GM21737 (cell line): ENCODE measurements at regions not wholly inside any gene's neighbourhood (a gene's known extent, or its start where the extent isn't known, plus 50 kb on each side); places are given as distances from the start of the nearest gene placed in this dataset.
"Not testable (repeated sequence)": the region's sequence is repeated elsewhere in the genome, so short reads cannot be mapped to it uniquely, and the experiment has no call there.

Experiments
- ATAC-seq: cut with Tn5 transposase; IDR thresholded peaks from one replicate; pipeline ENCODE4 v1.9.1; 2021; ENCODE audit warnings: mild to moderate bottlenecking, moderate library complexity; ENCODE audit not compliant: unreplicated experiment

GRCh38 chr22:47329727-47330650 lies 567.5 kb downstream of the TBC1D22A start:
- no peak for ATAC-seq

DNA sequence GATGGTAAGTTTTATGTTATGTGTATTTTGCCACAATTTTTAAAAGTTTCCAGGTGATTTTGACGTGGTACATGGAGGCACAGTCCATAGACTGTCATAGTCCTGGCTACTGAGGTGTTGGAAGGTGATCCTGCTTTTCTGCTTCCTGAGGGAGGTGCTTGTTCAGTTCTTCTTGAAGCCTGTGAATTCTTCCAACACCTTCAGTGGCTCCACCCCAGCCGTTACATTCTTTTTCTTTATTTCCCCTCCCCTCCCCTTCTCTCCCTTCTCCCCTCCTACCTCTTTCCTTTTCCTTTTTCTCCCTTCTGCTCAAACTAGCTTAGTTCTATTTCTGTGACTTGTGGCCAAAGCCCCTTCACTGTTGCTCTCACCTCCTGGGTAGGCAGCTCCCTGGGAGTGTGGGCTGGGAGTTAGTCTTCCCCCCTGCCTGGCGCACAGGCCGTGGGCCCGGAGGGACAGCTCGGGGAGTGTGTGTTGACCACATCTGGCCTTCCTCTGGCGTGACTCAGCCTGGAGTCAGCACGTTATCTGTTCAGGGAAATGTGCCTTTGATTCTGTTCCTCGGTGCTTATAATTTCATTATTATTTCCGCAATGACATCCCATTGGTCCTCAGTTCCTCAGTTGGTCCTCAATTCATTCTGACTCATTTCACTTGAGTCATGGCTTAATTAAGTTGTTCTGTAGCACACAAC lies 566.2 kb downstream of the TBC1D22A start:
- ATAC-seq: no peak

DNA sequence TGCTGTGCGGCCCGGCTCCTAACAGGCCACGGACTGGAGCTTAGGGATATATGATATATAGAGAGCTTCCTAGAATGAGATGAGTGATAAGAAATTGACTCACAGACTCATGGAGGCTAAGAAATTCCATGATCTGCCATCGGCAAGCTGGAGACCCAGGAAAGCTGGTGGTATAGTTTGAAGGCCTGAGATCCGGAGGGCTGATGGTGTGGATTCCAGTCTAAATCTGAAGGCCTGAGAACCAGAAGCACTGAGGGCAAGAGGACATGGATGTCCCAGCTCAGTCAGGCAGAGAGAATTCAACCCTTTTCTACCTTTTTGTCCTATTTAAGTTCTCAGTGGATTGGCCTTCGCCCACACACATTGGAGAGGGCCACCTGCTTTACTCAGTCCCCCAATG lies 564.8 kb downstream of the TBC1D22A start:
- no peak for ATAC-seq

GRCh38 chr22:47325249-47325648 lies 562.8 kb downstream of the TBC1D22A start:
- no peak for ATAC-seq

- no peak for ATAC-seq
Observed at GRCh38 chr22:47324435-47324990, 562.1 kb downstream of the TBC1D22A start.

GRCh38 chr22:47323518-47323917 lies 561.1 kb downstream of the TBC1D22A start:
- no peak for ATAC-seq

- no peak for ATAC-seq
Observed at GRCh38 chr22:47322854-47323253, 560.4 kb downstream of the TBC1D22A start.

GRCh38 chr22:47320560-47320959 lies 558.1 kb downstream of the TBC1D22A start:
- no peak for ATAC-seq

GRCh38 chr22:47318041-47318737 lies 555.7 kb downstream of the TBC1D22A start:
- ATAC-seq: no peak

GRCh38 chr22:47315862-47316419 lies 553.5 kb downstream of the TBC1D22A start:
- no peak for ATAC-seq

DNA sequence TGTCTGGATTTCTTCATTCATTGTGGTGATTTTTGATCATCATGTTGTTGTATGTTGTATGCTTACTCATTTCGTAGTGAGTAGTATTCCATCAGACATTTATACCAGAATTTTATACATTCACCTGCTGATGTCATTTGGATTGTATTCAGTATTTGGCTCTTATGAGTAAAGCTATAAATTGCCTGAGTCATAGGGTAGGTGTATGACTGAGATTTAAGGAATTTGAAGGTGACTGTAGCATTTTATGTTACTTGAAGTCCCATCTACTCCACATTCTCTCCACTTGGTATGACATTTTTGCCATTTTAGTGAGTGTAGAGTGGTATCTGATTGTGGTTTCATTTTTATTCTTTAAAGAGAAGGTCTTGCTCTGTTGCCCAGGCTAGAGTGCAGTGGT lies 548.2 kb downstream of the TBC1D22A start:
- ATAC-seq: no peak

DNA sequence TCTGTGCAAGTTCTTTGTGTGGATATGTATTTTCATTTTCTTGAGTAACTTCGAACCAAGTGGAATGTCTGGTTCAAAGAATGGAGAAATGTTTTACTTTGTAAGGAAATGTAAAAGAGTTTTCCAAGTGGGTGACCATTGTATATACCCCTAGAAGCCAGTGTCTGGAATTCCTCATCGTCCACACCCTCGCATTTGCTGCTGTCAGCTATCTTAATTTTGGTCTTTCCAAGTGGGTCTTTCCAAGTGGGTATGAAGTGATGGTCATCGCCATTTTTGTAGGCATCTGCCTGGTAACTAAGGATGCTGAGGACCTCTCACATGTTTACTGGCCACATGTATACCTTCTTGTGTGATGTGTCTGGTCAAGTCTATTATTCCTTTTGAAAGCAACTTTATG lies 547.5 kb downstream of the TBC1D22A start:
- ATAC-seq: no peak

- no peak for ATAC-seq
Observed at GRCh38 chr22:47309476-47309875, 547.0 kb downstream of the TBC1D22A start.

DNA sequence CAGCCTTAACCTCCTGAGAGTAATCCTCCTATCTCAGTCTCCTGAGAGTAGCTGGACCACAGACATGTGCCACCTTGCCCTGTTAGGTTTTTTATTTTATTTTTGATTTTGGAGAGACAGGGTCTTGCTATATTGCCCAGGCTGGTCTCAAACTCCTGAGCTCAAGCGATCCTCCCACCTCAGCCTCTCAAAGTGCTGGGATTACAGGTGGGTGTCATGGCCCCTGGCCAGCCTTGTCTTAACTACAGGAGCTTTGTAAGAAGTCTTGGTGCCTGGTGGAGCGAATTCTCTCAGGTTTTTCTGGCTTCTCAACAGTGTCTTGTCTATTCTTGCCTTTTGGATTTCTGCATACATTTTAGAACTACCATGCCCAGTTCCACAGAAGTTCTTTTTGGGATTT lies 546.4 kb downstream of the TBC1D22A start:
- ATAC-seq: no peak

DNA sequence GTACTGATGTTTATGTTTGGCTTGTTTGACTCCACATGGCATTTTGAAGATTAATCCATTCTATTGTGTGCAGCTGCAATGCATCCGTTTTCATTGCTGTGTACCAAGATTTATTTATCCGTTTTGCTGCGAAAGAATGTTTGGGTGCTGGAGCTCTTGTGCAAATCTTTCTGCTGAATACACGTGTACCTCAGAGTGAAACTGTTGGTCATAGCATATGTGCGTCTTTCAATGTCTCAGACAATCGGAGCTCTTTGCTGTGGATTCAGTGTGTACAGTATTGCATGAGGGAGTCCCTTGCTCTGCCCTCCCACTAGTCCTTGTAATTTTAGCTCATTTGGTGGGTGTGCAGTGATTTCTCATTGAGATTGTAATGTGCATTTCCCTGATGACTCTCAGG lies 545.4 kb downstream of the TBC1D22A start:
- ATAC-seq: no peak

GRCh38 chr22:47307326-47307725 lies 544.9 kb downstream of the TBC1D22A start:
- no peak for ATAC-seq

DNA sequence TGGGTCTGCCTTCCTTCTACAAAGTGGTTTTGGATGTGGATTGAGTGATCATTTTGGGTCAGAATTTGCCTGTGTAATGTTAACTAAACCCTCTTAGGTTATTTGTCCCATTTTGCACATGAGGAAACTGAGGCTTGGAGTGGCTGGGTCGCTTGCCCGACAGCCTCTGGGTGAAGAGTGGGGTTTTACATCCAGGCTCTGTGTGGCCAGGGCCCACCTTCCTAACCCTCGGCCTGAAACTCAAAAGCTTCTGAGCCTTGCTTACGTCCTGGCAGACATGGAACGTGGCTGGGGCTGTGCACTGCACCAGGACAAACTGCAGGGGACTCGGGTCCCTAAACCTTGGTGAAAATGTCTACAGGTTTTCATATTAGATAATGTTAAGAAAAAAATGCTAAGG lies 542.4 kb downstream of the TBC1D22A start:
- no peak for ATAC-seq

DNA sequence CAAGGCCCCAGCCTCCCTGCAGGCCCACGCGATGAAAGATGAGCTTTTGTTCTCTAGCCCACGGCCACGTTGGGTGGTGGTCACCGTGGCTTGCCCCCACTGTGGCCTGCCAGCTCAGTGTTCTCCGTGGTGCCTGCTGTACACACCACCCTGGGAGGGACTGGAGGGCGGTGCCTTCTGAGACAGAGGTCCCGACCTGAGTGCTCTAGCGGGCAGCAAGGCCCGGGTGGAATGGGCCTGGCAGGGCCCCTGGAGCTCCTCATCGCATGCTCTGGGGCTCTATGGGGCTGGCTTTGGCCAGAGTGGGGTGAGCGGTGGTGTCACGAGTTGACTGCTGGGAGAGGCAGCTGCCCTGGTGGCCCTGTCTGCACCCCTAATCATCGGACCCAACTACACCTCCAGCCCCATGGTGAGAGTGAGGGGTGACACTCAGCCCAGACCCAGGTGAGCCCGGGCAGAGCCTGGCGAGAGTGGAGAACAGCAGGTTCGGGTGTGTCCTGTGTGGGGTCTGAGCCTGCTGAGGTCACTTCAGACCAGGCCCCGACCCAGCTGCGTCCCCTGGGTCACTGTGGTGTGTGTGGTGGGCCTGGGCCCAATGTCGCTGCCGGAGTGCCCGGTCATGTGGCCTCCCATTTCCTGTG lies 541.9 kb downstream of the TBC1D22A start:
- no peak for ATAC-seq

DNA sequence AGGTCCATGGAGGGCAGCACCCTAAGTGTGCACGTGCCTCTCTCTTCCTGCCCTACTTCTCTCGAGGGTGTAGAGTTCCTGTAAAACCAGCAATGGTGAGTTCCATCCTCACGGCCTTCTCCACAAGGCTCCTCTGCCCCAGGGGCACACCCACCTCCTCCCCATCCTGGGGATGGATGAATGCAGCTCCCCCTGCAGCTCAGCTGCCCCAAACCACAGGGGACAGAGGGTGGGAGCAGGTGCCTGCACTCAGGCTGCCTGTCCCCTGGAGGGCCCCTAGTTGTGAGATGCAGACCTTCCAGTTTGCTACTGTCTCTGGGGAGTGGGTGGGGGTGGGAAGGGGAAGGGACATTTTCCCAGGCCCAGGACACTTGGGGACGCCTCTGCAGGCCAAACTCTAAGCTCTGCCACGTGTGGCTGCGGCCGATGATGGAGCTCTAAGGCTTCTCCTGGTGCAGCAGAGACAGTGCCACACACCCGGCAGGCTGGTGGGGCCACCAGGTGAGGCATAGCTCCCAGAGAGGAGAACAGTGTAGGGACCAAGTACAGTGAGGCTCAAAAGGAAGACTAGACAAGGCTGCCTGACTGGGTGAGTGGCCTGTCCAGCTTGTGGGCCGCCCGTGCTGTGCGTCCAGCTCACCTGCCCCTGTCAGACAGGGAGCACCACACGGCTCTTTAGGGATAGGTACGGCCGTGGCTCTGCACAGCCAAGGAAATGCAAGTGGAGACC lies 540.9 kb downstream of the TBC1D22A start:
- ATAC-seq: no peak

DNA sequence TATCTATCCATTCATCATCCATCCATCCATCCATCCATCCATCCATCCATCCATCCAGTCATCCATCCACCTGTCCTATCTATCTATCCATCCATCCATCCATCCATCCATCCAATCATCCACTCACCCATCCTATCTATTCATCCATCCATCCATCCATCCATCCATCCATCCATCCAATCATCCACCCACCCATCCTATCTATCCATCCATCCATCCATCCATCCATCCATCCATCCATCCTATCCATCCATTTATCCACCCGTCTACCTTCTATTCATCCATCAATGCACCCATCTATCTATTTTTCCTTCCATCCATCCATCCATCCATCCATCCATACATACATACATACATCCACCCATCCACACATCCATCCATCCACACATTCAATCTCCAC lies 540.1 kb downstream of the TBC1D22A start:
- ATAC-seq: not testable (repeated sequence)
